Hepatocyte (in vitro differentiated cells): ENCODE measurements at regions not wholly inside any gene's neighbourhood (a gene's known extent, or its start where the extent isn't known, plus 50 kb on each side); places are given as distances from the start of the nearest gene placed in this dataset.
"Not testable (repeated sequence)": the region's sequence is repeated elsewhere in the genome, so short reads cannot be mapped to it uniquely, and the experiment has no call there.

Source experiments
- DNase-seq: peaks from one replicate; pipeline ENCODE4 v3.0.0-alpha.2; 2016; ENCODE audit warnings: low spot score
- H2AFZ ChIP-seq: fragments of 200-600 bp; sonication (generic); 2 replicates; pipeline ENCODE4 v1.6.0; 2016; ENCODE audit warnings: antibody characterized with exemption, mild to moderate bottlenecking
- H3K27ac ChIP-seq: fragments of 200-600 bp; sonication (generic); 2 replicates; pipeline ENCODE4 v1.5.1; 2016; ENCODE audit warnings: mild to moderate bottlenecking
- H3K27me3 ChIP-seq: fragments of 200-600 bp; sonication (generic); 2 replicates; pipeline ENCODE4 v1.6.1; 2016
- H3K36me3 ChIP-seq: fragments of 200-600 bp; sonication (generic); replicated peaks from 2 replicates; pipeline ENCODE4 v1.5.1; 2016; ENCODE audit warnings: low read depth; ENCODE audit not compliant: insufficient read depth
- H3K4me1 ChIP-seq: fragments of 200-600 bp; sonication (generic); 2 replicates; pipeline ENCODE4 v1.5.1; 2016; ENCODE audit warnings: mild to moderate bottlenecking, moderate library complexity; ENCODE audit not compliant: insufficient read depth
- H3K4me2 ChIP-seq: fragments of 200-600 bp; sonication (generic); 2 replicates; pipeline ENCODE4 v1.6.0; 2016
- H3K4me3 ChIP-seq: fragments of 200-600 bp; sonication (generic); 2 replicates; pipeline ENCODE4 v1.5.1; 2016; ENCODE audit warnings: mild to moderate bottlenecking
- H3K79me2 ChIP-seq: fragments of 200-600 bp; sonication (generic); 2 replicates; pipeline ENCODE4 v1.6.0; 2017; ENCODE audit warnings: mild to moderate bottlenecking
- H3K9me2 ChIP-seq: fragments of 200-600 bp; sonication (generic); replicated peaks from 2 replicates; pipeline ENCODE4 v1.6.0; 2017; ENCODE audit warnings: mild to moderate bottlenecking; ENCODE audit not compliant: insufficient read depth
- H3K9me3 ChIP-seq: fragments of 200-600 bp; sonication (generic); 2 replicates; pipeline ENCODE4 v1.5.1; 2016; ENCODE audit warnings: low read depth, mild to moderate bottlenecking
- H4K20me1 ChIP-seq: fragments of 200-600 bp; sonication (generic); 2 replicates; pipeline ENCODE4 v1.6.0; 2016; ENCODE audit warnings: mild to moderate bottlenecking; ENCODE audit not compliant: insufficient read depth, poor library complexity, severe bottlenecking
- CTCF ChIP-seq: fragments of 200-600 bp; sonication (generic); IDR thresholded peaks from 2 replicates; pipeline ENCODE4 v1.5.1; 2016; ENCODE audit warnings: antibody characterized with exemption, mild to moderate bottlenecking; ENCODE audit not compliant: poor library complexity
- EZH2 ChIP-seq: fragments of 200-600 bp; sonication (generic); IDR thresholded peaks from 2 replicates; pipeline ENCODE4 v1.6.1; 2016; ENCODE audit warnings: antibody characterized with exemption, mild to moderate bottlenecking, borderline replicate concordance
- EZH2phosphoT487 ChIP-seq: fragments of 200-600 bp; sonication (generic); IDR thresholded peaks from one replicate; pipeline ENCODE4 v1.6.1; 2018; ENCODE audit warnings: antibody characterized with exemption, mild to moderate bottlenecking, low read depth, moderate library complexity; ENCODE audit not compliant: unreplicated experiment, severe bottlenecking
- WGBS: methylation state at CpG from one replicate; pipeline ENCODE4 v1.1.6; 2016; ENCODE audit warnings: low lambda C conversion rate; ENCODE audit errors: missing lambda C conversion rate; 5-methylcytosine and 5-hydroxymethylcytosine counted together

- H4K20me1 ChIP-seq: no peaks in the 10 kb centered on the region
- H3K27ac ChIP-seq: no peak overlapping the region
- TF ChIP-seq CTCF (peak; percentile 19), EZH2phosphoT487 (no peak), EZH2 (no peak)
- H3K79me2 ChIP-seq: no peaks in the 10 kb centered on the region
- no peaks in the 10 kb centered on the region for H3K36me3 ChIP-seq
- no peak overlapping the region for H3K4me3 ChIP-seq
- no peaks in the 10 kb centered on the region for H3K4me1 ChIP-seq
- no peak overlapping the region for H2AFZ ChIP-seq
- 65% methylated on average over 8 of the region's 8 CpGs for WGBS
- DNase-seq: no peak
- H3K4me2 ChIP-seq: no peak overlapping the region
- H3K9me3 ChIP-seq: no peaks in the 10 kb centered on the region
- no peaks in the 10 kb centered on the region for H3K27me3 ChIP-seq
- H3K9me2 ChIP-seq: no peaks in the 10 kb centered on the region
Measured at GRCh38 chr9:30065888-30066287, 2318.6 kb upstream of the ACO1 start.

GRCh38 chr9:30069236-30069635 is 2315.2 kb upstream of the ACO1 start:
- not testable (repeated sequence) for H3K36me3 ChIP-seq, H3K27me3 ChIP-seq, H3K79me2 ChIP-seq, DNase-seq, H3K4me3 ChIP-seq, H3K27ac ChIP-seq, H4K20me1 ChIP-seq, H3K9me3 ChIP-seq, H3K4me1 ChIP-seq, H3K9me2 ChIP-seq, H3K4me2 ChIP-seq, H2AFZ ChIP-seq
- 99% methylated on average over 3 of the region's 3 CpGs for WGBS

GRCh38 chr9:30075022-30075421 is 2309.4 kb upstream of the ACO1 start:
- no peaks in the 10 kb centered on the region for H3K79me2 ChIP-seq
- H2AFZ ChIP-seq: no peak overlapping the region
- H3K4me2 ChIP-seq: no peak overlapping the region
- no peak for DNase-seq
- TF ChIP-seq EZH2phosphoT487 (no peak), CTCF (no peak), EZH2 (no peak)
- no peak overlapping the region for H3K4me3 ChIP-seq
- no peaks in the 10 kb centered on the region for H3K27me3 ChIP-seq
- no peaks in the 10 kb centered on the region for H3K36me3 ChIP-seq
- H3K9me2 ChIP-seq: no peaks in the 10 kb centered on the region
- H4K20me1 ChIP-seq: no peaks in the 10 kb centered on the region
- no peaks in the 10 kb centered on the region for H3K4me1 ChIP-seq
- no peak overlapping the region for H3K27ac ChIP-seq
- WGBS: 88% methylated on average over 15 of the region's 15 CpGs
- no peaks in the 10 kb centered on the region for H3K9me3 ChIP-seq

- H3K36me3 ChIP-seq: no peaks in the 10 kb centered on the region
- H3K4me2 ChIP-seq: no peak overlapping the region
- TF ChIP-seq CTCF (no peak), EZH2 (no peak), EZH2phosphoT487 (no peak)
- no peaks in the 10 kb centered on the region for H3K79me2 ChIP-seq
- no peaks in the 10 kb centered on the region for H3K27me3 ChIP-seq
- no peaks in the 10 kb centered on the region for H4K20me1 ChIP-seq
- H2AFZ ChIP-seq: no peak overlapping the region
- no peaks in the 10 kb centered on the region for H3K9me2 ChIP-seq
- H3K4me3 ChIP-seq: no peak overlapping the region
- peak; percentile 26 for DNase-seq
- H3K27ac ChIP-seq: no peak overlapping the region
- H3K4me1 ChIP-seq: no peaks in the 10 kb centered on the region
- 71% methylated on average over 3 of the region's 3 CpGs for WGBS
- no peaks in the 10 kb centered on the region for H3K9me3 ChIP-seq
Measured at GRCh38 chr9:30075451-30076199, 2308.8 kb upstream of the ACO1 start.
